ENCODE measurements at regions not wholly inside any gene's neighbourhood (a gene's known extent, or its start where the extent isn't known, plus 50 kb on each side); places are given as distances from the start of the nearest gene placed in this dataset.

DNA sequence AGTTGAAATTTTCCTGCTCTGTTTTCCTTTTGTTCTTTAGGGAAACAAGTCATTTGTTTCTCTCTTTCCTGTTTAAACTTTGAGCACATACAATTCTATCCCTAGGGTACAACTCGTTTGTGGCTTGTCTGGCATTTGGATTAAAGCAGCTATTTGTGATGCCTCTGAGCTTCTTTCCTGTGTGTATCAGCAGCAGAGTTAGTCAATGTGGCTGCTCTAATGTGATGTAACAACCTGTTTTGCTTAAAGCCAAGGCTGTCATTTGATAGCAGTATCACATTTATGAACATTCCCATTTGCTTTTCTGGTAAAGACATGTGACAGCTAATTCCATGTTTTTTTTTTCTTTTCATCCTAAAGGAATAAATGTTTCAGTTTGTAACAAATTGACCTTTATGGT is 314.3 kb upstream of the CHD1 start:
- no peaks in the 10 kb centered on the region for H3K27me3 ChIP-seq (ENCODE audit: insufficient read depth, low read length)
- no peak overlapping the region for H3K4me3 ChIP-seq (ENCODE audit: insufficient read depth, low read length)
- H3K36me3 ChIP-seq (ENCODE audit: insufficient read depth, low read length) = no peaks in the 10 kb centered on the region
- H3K4me2 ChIP-seq (ENCODE audit: insufficient read depth, low read length) = no peak overlapping the region
- TF ChIP-seq CTCF (IDR thresholded peaks at IDR 0.05; ENCODE audit: extremely low read depth, low read depth, low read length) = no peak
- H3K27ac ChIP-seq (ENCODE audit: low read depth, low read length) = no peak overlapping the region
- H2AFZ ChIP-seq (ENCODE audit: low read length) = no peak overlapping the region
- no peaks in the 10 kb centered on the region for H4K20me1 ChIP-seq (ENCODE audit: insufficient read depth, low read length)
- no peak for DNase-seq (ENCODE audit: insufficient read length, low spot score, missing footprints)
- no peaks in the 10 kb centered on the region for H3K79me2 ChIP-seq (ENCODE audit: insufficient read depth, low read length)
- no peaks in the 10 kb centered on the region for H3K4me1 ChIP-seq (ENCODE audit: insufficient read depth, low read length)
- H3K9me3 ChIP-seq (ENCODE audit: low read depth, low read length) = peaks cover 2% of the 10 kb centered on the region

- Histone ChIP-seq H3K79me2 (ENCODE audit: insufficient read depth, low read length) (no peaks in the 10 kb centered on the region), H2AFZ (ENCODE audit: low read length) (no peak overlapping the region), H3K4me1 (ENCODE audit: insufficient read depth, low read length) (no peaks in the 10 kb centered on the region), H3K27ac (ENCODE audit: low read depth, low read length) (no peak overlapping the region), H3K4me2 (ENCODE audit: insufficient read depth, low read length) (no peak overlapping the region), H3K36me3 (ENCODE audit: insufficient read depth, low read length) (no peaks in the 10 kb centered on the region), H3K9me3 (ENCODE audit: low read depth, low read length) (peaks cover 2% of the 10 kb centered on the region), H4K20me1 (ENCODE audit: insufficient read depth, low read length) (no peaks in the 10 kb centered on the region), H3K27me3 (ENCODE audit: insufficient read depth, low read length) (no peaks in the 10 kb centered on the region), H3K4me3 (ENCODE audit: insufficient read depth, low read length) (no peak overlapping the region)
- no peak for TF ChIP-seq CTCF (IDR thresholded peaks at IDR 0.05; ENCODE audit: extremely low read depth, low read depth, low read length)
- no peak for DNase-seq (ENCODE audit: insufficient read length, low spot score, missing footprints)
These were observed 311.1 kb upstream of the CHD1 start for GRCh38 chr5:99239826-99240360.

DNA sequence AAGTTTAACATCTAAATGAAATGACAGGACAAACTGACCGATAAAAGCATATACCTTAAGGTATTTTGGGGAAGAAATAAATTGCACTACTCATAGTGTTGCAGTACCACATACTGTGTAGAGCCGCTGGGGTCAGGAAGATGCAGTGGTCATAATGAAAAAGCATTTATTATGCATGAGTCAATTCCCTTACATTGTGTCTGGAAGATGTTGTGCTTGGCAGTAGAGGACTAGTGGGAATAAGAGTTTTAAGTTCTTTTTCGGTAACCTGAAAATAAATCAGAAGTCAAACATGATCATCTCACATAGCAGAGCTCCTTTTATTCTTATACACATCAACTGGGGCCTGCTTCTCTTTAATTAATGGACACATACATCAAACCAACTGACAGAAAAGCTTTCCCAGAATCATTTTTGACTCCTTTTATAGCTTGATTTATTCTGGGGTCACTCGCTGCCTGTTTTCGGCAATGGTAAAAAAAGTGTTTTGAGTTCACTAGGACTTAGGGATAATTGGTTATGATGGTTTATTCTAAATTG is 262.5 kb upstream of the CHD1 start:
- DNase-seq (ENCODE audit: insufficient read length, low spot score, missing footprints) = no peak
- Histone ChIP-seq H2AFZ (ENCODE audit: low read length) (no peak overlapping the region), H3K36me3 (ENCODE audit: insufficient read depth, low read length) (no peaks in the 10 kb centered on the region), H3K9me3 (ENCODE audit: low read depth, low read length) (no peaks in the 10 kb centered on the region), H3K79me2 (ENCODE audit: insufficient read depth, low read length) (no peaks in the 10 kb centered on the region), H3K27me3 (ENCODE audit: insufficient read depth, low read length) (no peaks in the 10 kb centered on the region), H3K4me3 (ENCODE audit: insufficient read depth, low read length) (no peak overlapping the region), H4K20me1 (ENCODE audit: insufficient read depth, low read length) (no peaks in the 10 kb centered on the region), H3K4me2 (ENCODE audit: insufficient read depth, low read length) (no peak overlapping the region), H3K4me1 (ENCODE audit: insufficient read depth, low read length) (no peaks in the 10 kb centered on the region), H3K27ac (ENCODE audit: low read depth, low read length) (no peak overlapping the region)
- no peak for TF ChIP-seq CTCF (IDR thresholded peaks at IDR 0.05; ENCODE audit: extremely low read depth, low read depth, low read length)

DNA sequence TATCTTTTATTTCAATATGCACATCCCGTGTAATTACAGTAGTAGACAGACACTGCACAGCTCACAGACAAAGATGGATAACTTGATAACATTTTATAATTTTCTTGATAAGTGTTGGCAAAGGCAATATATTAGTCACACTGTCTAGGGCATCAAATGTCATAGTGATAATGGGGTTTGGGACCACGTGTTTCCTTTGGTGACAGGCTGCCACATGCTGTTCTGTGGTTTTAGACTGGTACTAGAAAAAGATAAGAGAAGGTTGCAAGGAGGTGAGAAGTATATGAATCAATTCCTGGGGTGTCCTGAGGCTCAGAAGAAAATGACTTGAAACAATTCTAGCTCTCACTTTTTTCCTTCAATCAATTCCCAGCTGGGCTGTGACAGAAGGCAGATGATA is 258.8 kb upstream of the CHD1 start:
- H2AFZ ChIP-seq (ENCODE audit: low read length) = no peak overlapping the region
- TF ChIP-seq CTCF (IDR thresholded peaks at IDR 0.05; ENCODE audit: extremely low read depth, low read depth, low read length) = no peak
- no peaks in the 10 kb centered on the region for H3K36me3 ChIP-seq (ENCODE audit: insufficient read depth, low read length)
- no peaks in the 10 kb centered on the region for H3K9me3 ChIP-seq (ENCODE audit: low read depth, low read length)
- DNase-seq (ENCODE audit: insufficient read length, low spot score, missing footprints) = no peak
- no peak overlapping the region for H3K4me3 ChIP-seq (ENCODE audit: insufficient read depth, low read length)
- H4K20me1 ChIP-seq (ENCODE audit: insufficient read depth, low read length) = no peaks in the 10 kb centered on the region
- H3K27me3 ChIP-seq (ENCODE audit: insufficient read depth, low read length) = no peaks in the 10 kb centered on the region
- no peak overlapping the region for H3K27ac ChIP-seq (ENCODE audit: low read depth, low read length)
- H3K4me1 ChIP-seq (ENCODE audit: insufficient read depth, low read length) = no peaks in the 10 kb centered on the region
- no peaks in the 10 kb centered on the region for H3K79me2 ChIP-seq (ENCODE audit: insufficient read depth, low read length)
- no peak overlapping the region for H3K4me2 ChIP-seq (ENCODE audit: insufficient read depth, low read length)
